ENCODE measurements at regions not wholly inside any gene's neighbourhood (a gene's known extent, or its start where the extent isn't known, plus 50 kb on each side); places are given as distances from the start of the nearest gene placed in this dataset.

GRCh38 chr4:77393996-77394395 lies 211.6 kb upstream of the CXCL13 start:
- no peak for TF ChIP-seq CTCF (IDR thresholded peaks at IDR 0.05)
- TF ChIP-seq EP300 (IDR thresholded peaks at IDR 0.05): no peak
